DOHH2 (cell line): ENCODE measurements at regions not wholly inside any gene's neighbourhood (a gene's known extent, or its start where the extent isn't known, plus 50 kb on each side); places are given as distances from the start of the nearest gene placed in this dataset.

Experiments
- CTCF ChIP-seq: fragments of 200-600 bp; sonication (generic); IDR thresholded peaks from one replicate; pipeline ENCODE4 v1.5.1; 2014; ENCODE audit warnings: antibody characterized with exemption, mild to moderate bottlenecking, low read depth, low read length; ENCODE audit not compliant: poor library complexity, severe bottlenecking
- EZH2phosphoT487 ChIP-seq: fragments of 200-600 bp; sonication (generic); IDR thresholded peaks from 2 replicates; pipeline ENCODE4 v1.6.1; 2017; ENCODE audit warnings: borderline replicate concordance, mild to moderate bottlenecking, antibody characterized with exemption, low read length, moderate library complexity, mixed read lengths

GRCh38 chr5:166433679-166434078, 1857.8 kb upstream of the WWC1 start:
- TF ChIP-seq CTCF (no peak), EZH2phosphoT487 (no peak)
